ENCODE measurements at regions not wholly inside any gene's neighbourhood (a gene's known extent, or its start where the extent isn't known, plus 50 kb on each side); places are given as distances from the start of the nearest gene placed in this dataset.

DNA sequence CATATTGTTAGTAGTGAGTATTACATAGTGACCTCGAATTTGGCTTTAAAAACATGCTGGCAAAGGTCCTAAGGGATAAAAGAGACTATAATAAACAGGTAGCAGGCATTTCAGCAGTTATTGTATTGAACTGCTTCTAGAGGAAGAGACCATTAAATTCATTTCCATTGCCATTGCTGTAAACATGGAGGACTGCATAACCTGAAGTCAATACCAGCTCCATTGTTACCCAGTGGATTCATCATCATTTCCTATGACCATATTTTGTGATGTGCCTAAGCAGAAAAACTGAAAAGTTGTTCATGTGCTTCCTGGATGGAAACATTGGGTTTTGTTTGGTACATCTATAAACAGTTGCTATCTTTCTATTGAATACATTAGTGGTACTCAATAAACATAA is 482.5 kb upstream of the UBE2E2 start:
- no peaks in the 10 kb centered on the region for H3K4me1 ChIP-seq
- no peak overlapping the region for H3K4me3 ChIP-seq
- no peak overlapping the region for H3K27ac ChIP-seq
- CTCF ChIA-PET: interaction anchor here (0.6 kb wide), 1 partner anchor 1068 kb away, joined by 4 read pairs; no protein-coding TSS in a partner anchor
- no peak overlapping the region for H3K4me2 ChIP-seq
- TF ChIP-seq CHD4 (IDR thresholded peaks at IDR 0.05; ENCODE audit: borderline replicate concordance): no peak
- no peak for TF ChIP-seq TFCP2L1 (CRISPR knock-in tag; IDR thresholded peaks at IDR 0.05)
- TF ChIP-seq HOXB5 (CRISPR knock-in tag; IDR thresholded peaks at IDR 0.05): no peak
- TF ChIP-seq, protein P1, sequence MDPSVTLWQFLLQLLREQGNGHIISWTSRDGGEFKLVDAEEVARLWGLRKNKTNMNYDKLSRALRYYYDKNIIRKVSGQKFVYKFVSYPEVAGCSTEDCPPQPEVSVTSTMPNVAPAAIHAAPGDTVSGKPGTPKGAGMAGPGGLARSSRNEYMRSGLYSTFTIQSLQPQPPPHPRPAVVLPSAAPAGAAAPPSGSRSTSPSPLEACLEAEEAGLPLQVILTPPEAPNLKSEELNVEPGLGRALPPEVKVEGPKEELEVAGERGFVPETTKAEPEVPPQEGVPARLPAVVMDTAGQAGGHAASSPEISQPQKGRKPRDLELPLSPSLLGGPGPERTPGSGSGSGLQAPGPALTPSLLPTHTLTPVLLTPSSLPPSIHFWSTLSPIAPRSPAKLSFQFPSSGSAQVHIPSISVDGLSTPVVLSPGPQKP (IDR thresholded peaks at IDR 0.05; ENCODE audit: low read depth, low read length): no peak
- no peak for TF ChIP-seq ZC3H11A (IDR thresholded peaks at IDR 0.05)
- TF ChIP-seq EP300 (IDR thresholded peaks at IDR 0.05): no peak
- no peak for TF ChIP-seq SMC3 (IDR thresholded peaks at IDR 0.05)
- TF ChIP-seq CHD2 (IDR thresholded peaks at IDR 0.05; ENCODE audit: low read length, partially characterized antibody): no peak
- TF ChIP-seq JUN (IDR thresholded peaks at IDR 0.05): no peak
- WGBS (ENCODE audit: missing lambda C conversion rate): 0% methylated on average over 1 of the region's 1 CpG
- no peak for DNase-seq (ENCODE audit: low read depth in 1 of 2, low spot score in 1 of 2)
- no peak for ATAC-seq
- no peak for FAIRE-seq
- no peaks in the 10 kb centered on the region for H3K9me3 ChIP-seq
- POLR2A ChIA-PET: no interaction called here

DNA sequence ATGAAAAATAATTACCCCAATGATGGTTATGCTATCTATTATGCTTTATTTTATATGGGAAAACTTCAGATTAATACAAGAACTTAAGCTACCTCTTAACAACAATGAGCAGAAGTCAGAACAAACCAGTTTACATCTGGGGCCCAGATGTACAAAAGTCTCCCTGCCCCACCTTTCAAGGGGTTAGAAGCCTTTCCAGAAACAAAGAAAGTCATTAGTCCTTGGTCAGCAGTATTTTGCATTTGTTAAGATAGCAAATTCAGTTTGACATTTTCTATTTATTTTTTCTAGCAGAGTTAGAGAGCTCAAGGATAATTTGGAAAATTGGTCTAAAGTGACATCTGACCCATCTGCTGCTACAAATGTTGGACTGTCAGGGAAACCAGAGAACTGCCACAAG is 478.7 kb upstream of the UBE2E2 start:
- Histone ChIP-seq H3K27ac (no peak overlapping the region), H3K4me3 (no peak overlapping the region), H3K4me2 (no peak overlapping the region), H3K9me3 (no peaks in the 10 kb centered on the region), H3K4me1 (no peaks in the 10 kb centered on the region)
- no peak for FAIRE-seq
- ChIA-PET CTCF (no interaction called here), POLR2A (no interaction called here)
- peak; percentile 50 for TF ChIP-seq MAFK (IDR thresholded peaks at IDR 0.05; ENCODE audit: partially characterized antibody)
- TF ChIP-seq NFE2L2 (conservative IDR thresholded peaks at IDR 0.05; ENCODE audit: low read length): no peak
- ATAC-seq: no peak
- no peak for DNase-seq (ENCODE audit: low read depth in 1 of 2, low spot score in 1 of 2)

DNA sequence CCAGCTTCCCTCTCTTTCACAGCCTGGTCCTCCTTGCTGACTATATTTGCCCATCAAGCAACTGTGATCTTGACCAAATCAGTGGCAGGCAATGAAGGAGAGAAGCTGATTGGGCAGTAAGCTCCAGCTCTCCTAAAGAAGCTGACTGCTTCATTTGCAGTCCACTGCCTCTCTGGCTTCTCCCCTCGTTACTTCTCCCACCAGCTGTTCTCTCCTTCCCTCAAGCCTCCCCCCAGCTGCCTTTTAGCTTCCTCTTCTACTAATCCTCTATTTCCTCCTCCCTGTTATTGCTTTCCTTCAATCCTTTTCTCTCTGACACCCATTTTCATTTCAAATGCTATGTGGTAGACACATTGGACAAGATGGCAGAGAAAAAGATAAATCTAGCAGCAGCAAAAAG is 474.7 kb upstream of the UBE2E2 start:
- TF ChIP-seq HDAC2 (IDR thresholded peaks at IDR 0.05) (no peak), GATA3 (IDR thresholded peaks at IDR 0.05; ENCODE audit: borderline replicate concordance) (no peak), ZSCAN20 (CRISPR knock-in tag; IDR thresholded peaks at IDR 0.05) (no peak)
- no peak for DNase-seq (ENCODE audit: low read depth in 1 of 2, low spot score in 1 of 2)
- Histone ChIP-seq H3K9me3 (no peaks in the 10 kb centered on the region), H3K4me3 (no peak overlapping the region), H3K4me2 (no peak overlapping the region), H3K27ac (no peak overlapping the region), H3K4me1 (no peaks in the 10 kb centered on the region)
- ATAC-seq: no peak
- ChIA-PET CTCF (interaction anchor here (2.6 kb wide), 1 partner anchor 159 kb away, joined by 9 read pairs; no protein-coding TSS in a partner anchor), POLR2A (no interaction called here)
- FAIRE-seq: no peak
- 0% methylated on average over 1 of the region's 1 CpG for WGBS (ENCODE audit: missing lambda C conversion rate)

DNA sequence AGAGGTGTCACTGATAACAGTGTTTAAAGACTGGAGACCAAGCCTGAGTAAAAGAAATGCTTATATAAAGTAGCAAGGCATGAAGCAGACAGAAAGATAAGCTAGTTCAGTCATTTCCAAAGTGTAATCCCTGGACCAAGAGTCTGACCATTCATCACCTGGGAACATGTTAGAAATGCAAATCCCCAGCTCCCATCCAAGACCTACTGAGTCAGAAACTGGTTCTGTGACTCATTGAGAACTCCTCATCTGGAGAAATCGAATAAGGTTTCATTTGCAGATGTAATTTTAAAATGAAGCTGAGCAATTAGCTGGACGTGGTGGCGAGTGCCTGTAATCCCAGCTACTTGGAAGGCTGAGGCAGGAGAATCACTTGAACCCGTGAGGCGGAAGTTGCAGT is 473.9 kb upstream of the UBE2E2 start:
- 35% methylated on average over 5 of the region's 5 CpGs for WGBS (ENCODE audit: missing lambda C conversion rate)
- no peak for FAIRE-seq
- H3K9me3 ChIP-seq: no peaks in the 10 kb centered on the region
- ATAC-seq: no peak
- CTCF ChIA-PET: interaction anchor here (0.6 to 2.6 kb wide), 5 partner anchors 48 to 239 kb away, joined by 3 to 9 read pairs (median 3); no protein-coding TSS in a partner anchor
- POLR2A ChIA-PET: no interaction called here
- H3K4me2 ChIP-seq: no peak overlapping the region
- no peak overlapping the region for H3K27ac ChIP-seq
- H3K4me1 ChIP-seq: no peaks in the 10 kb centered on the region
- TF ChIP-seq FOSL2 (IDR thresholded peaks at IDR 0.05) (no peak), FOSL2 (CRISPR knock-in tag; IDR thresholded peaks at IDR 0.05) (0 out of 2 replicates have a peak, but pooled peaks have one; percentile 3), POLR2A (IDR thresholded peaks at IDR 0.05; ENCODE audit: low read length) (no peak), HOXA7 (CRISPR knock-in tag; IDR thresholded peaks at IDR 0.05) (no peak)
- TF ChIP-seq, protein P2, sequence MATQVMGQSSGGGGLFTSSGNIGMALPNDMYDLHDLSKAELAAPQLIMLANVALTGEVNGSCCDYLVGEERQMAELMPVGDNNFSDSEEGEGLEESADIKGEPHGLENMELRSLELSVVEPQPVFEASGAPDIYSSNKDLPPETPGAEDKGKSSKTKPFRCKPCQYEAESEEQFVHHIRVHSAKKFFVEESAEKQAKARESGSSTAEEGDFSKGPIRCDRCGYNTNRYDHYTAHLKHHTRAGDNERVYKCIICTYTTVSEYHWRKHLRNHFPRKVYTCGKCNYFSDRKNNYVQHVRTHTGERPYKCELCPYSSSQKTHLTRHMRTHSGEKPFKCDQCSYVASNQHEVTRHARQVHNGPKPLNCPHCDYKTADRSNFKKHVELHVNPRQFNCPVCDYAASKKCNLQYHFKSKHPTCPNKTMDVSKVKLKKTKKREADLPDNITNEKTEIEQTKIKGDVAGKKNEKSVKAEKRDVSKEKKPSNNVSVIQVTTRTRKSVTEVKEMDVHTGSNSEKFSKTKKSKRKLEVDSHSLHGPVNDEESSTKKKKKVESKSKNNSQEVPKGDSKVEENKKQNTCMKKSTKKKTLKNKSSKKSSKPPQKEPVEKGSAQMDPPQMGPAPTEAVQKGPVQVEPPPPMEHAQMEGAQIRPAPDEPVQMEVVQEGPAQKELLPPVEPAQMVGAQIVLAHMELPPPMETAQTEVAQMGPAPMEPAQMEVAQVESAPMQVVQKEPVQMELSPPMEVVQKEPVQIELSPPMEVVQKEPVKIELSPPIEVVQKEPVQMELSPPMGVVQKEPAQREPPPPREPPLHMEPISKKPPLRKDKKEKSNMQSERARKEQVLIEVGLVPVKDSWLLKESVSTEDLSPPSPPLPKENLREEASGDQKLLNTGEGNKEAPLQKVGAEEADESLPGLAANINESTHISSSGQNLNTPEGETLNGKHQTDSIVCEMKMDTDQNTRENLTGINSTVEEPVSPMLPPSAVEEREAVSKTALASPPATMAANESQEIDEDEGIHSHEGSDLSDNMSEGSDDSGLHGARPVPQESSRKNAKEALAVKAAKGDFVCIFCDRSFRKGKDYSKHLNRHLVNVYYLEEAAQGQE (IDR thresholded peaks at IDR 0.05): no peak
- no peak for DNase-seq (ENCODE audit: low read depth in 1 of 2, low spot score in 1 of 2)
- no peak overlapping the region for H3K4me3 ChIP-seq
